HG03575 (cell line): ENCODE measurements at regions not wholly inside any gene's neighbourhood (a gene's known extent, or its start where the extent isn't known, plus 50 kb on each side); places are given as distances from the start of the nearest gene placed in this dataset.
"Not testable (repeated sequence)": the region's sequence is repeated elsewhere in the genome, so short reads cannot be mapped to it uniquely, and the experiment has no call there.

Experiments used
- ATAC-seq: cut with Tn5 transposase; IDR thresholded peaks from one replicate; pipeline ENCODE4 v1.9.1; 2021; ENCODE audit not compliant: unreplicated experiment, insufficient number of reproducible peaks, low FRiP score; ENCODE audit errors: extremely low read depth

DNA sequence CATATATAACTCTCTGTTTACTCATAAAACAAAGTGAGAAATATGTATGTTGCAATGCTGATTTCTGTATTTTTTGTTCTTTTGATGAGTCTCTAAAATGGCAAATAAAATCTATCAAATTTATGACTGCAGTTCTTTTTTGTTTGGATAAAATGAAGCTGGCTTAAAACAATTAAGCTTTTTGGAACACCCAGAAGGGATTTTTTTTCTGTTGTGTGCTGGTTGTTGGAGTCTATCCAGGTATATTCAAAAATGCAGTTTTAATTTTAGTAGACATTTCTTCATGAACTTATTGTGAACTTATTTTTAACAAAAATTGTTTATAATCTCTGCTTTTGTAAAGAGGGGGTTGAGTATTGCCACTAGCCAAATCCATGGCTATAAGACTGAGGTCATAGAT, 405.5 kb downstream of the RAP2B start:
- ATAC-seq = no peak

DNA sequence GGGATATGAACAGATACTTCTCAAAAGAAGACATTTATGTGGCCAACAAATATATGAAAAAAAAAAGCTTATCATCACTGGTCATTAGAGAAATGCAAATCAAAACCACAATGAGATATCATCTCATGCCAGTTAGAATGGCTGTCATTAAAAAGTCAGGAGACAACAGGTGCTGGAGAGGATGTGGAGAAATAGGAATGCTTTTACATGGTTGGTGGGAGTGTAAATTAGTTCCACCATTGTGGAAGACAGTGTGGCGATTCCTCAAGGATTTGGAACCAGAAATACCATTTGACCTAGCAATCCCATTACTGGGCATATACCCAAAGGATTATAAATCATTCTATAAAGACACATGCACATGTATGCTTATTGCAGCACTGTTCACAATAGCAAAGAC, 408.5 kb downstream of the RAP2B start:
- ATAC-seq = not testable (repeated sequence)

DNA sequence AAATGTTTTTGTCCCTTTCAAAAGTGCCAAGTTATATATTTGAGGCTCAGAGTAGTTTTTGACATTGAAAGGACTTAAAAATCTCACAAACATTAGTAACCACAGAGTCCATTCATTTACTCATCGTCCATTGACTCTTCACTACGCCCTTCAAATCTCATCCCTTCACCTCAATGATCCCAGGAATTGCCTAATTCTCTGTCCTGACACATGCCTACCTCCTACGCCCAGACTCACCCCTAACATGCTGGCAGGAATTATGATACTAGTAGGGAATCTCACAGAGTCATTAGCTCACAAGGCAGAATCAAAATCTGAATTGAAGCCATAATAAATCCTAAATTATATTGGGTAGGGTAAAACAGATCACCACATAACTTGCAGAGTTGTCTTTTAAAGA, 410.1 kb downstream of the RAP2B start:
- no peak for ATAC-seq

DNA sequence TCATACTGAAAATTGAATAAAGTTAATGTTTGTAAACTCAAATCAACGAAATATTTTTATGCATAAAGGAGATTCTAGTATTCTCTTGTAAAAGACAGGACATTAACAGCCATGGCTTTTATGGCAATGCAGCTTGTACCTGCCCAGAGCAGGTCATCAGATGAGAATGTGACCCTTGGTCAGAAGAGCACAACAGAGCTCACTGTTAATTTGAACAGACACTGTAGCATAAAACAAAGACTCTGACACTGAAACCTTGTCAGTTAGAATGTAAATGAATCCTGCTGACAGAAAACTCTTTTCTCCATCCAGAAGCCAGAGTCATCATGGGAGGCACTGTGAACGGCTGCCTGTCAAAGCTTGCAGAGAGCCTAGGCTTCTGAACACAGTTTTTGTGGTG, 410.6 kb downstream of the RAP2B start:
- ATAC-seq = no peak

DNA sequence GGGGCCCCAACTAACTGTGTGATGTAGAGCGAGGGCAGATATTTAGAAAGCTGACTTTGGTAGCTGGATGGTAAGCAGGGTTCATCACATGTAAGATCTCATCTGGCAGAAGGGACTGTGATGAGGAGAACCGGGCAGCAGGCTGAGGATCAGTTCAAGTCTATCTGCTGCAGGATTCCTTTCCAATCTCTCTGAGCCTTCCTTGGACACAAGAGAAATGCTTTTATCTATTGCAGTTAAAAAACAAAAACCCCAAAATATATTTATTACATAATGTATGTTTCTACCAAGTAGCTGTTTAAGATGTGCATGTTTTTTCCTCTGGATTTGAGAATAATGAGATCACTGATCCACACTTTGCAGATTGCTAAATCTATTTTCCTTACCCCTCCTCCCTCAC, 411.5 kb downstream of the RAP2B start:
- ATAC-seq = no peak

DNA sequence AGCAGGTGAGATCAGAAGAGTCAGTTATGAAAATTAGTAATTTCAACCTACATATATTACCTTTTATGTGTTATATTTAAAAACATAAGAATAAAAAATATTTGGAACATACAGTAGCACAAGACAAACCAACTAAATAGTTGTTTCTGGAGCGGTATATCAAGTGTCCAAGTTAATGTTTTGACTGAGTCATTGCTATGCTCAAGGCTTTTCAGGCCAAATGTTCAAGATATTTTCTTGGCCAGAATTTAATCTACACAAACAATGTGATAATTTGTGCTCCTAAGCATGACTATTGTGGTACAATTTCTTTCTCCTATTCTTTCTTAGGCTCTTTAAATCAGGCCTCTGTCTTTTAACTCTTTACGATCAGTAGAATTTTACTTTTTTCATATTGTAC, 412.4 kb downstream of the RAP2B start:
- no peak for ATAC-seq

DNA sequence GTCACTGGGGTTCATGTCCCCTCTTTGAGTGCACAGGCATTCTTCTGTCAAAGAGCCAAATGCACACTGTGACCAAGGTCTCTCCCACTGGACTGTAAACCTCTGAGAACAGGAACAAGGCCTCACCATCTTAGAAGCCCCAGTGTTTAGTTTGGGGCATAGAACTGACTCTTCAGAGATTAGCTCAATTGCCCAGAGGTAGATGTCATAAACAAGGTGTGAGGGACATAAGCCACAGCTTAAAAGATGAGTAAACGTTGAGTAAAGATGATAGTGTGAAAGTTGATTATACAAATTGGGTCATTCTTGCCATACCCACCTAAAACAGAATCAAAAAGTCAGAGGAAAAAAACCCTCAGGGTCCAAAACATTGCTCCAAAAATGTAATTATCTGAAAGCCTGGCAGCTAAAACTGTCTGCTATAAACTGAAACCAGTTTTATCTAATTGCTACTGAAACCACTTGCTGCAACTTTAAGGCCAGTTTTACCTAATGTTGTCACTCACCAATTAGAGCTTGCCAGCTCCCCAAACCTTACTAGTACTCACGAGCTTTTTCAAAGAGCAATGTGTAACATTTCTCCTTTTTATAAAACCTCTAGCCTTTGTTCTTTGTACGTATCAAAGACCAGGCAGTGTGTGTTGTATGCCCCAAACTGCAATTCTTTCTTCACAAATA, 415.2 kb downstream of the RAP2B start:
- no peak for ATAC-seq

DNA sequence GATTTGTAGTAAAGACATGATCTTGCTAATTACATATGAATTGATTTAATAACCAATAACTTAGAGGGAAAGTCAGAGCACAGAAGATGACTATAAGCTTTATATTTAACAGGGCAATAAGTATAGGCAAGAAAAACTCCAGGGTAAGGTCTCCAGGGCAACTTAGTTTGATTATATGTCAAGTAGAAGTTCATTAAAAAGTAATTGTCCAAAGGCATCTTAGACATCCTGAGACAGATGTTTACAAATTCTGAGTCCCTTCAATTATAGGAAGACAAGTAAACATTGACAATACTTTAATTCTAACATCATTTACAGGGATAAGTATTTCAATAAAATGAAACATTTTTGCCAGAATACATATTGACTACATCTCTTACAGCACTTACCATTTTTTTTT, 416.0 kb downstream of the RAP2B start:
- ATAC-seq = no peak

DNA sequence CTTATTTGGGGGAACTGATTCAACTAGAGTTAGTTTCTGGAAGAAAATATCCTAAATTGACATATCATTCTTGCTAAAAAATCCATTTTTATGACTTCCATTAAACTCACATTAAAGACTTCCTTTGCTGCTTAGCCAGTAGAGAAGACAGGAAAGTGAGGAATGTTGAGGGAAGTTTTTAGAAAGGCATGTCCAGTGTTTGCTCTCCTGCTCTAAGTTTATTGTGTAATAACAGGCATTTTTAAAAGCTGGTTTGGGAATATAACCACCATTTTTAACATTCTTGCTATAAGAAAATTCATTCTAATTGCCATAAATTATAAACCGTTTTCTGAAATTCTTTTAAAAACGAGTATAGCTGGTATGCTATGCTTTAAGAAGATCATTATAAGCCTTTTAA, 428.0 kb downstream of the RAP2B start:
- no peak for ATAC-seq

DNA sequence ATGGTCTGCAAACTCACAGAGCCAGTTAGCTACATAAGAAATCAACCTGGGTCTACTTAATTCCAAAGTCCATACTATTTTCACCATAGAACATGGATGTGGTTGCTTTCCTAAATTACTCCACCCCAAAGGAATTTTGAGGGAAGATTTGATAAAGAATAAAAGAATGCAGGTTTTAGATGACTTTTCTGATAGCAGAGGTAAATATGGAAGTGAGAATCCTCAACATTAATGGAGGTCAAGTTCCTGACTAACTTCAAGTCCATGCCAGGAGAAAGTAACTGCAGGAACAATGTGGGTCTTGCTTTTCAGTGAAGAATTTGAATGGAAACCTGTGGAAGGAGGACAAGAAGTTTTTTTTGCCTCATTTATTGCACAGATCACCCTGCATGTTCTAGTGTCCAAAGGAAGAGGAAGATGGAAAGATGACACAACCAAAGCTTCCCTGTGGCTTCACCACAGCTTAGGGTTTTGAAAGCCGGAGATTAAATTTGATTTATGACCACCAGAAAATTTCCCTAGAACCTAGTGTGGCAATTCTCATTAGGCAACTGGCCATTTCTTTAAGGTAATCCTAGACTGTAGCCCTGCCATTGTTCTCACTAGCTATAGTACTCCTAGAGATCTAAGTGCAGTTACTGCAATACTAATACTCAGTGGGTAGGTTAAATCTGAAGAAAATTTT, 429.7 kb downstream of the RAP2B start:
- ATAC-seq = no peak

DNA sequence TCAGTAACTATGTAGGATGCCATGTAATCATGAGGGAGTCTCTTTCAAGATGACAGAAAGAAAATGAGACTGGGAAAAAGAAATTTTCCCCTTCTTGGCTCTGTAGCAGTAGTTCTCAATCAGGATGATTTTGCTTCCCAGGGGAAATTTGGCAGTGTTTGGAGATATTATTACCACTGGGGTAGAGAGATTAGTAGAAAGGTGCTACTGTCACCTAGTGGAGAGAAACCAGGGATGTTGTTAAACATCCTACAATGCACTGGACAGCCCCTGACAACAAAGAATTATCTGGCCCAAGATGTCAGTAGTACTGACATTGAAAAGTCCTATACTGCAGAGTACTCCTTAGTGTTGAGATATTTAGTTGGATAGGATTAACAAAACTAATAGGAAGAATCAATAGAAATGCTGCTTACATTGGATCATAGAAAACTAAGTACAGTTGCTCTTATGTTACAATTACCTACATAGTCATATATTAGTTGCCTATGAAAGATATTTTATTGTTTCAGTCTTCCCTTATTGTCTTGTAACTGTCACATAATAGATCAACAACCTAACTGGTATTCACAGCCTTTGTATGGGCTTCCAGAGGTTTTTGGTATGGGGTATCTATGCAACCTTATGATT, 433.3 kb downstream of the RAP2B start:
- no peak for ATAC-seq

DNA sequence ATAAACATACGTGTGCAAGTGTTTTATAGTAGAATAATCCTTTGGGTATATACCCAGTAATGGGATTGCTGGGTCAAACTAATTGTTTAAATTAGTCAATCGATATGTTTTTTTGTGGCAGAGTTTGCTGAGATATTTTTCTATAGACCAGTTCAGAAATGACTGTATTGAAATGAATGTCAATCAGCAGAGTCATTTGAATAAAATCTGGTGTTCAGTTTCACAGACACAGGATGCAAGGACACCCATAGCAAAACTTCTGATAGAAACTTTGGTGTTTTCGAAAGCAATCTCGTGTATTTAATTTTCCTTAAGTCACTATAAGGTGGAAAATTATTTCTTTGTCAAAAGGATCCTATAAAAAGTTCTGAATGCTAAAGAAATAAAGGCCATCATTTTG, 434.4 kb downstream of the RAP2B start:
- no peak for ATAC-seq

DNA sequence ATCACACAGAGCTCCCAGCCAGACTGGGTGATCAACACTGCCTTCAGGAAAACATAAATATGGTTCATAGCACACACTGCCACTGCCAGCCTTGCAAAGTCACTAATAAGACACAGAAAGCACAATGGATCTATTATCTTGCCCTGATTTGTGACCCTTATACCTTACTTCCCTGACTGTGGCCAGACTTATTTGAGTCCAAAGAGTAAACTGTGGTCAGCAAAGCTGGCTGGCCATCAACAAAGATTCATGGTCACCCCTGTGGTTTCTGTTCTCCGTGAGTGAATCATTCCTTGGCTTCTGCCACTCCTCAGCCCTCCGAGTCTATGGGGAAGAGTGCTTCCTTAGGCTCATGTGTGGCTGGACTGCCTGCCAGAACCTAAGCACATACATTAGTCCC, 437.7 kb downstream of the RAP2B start:
- no peak for ATAC-seq

DNA sequence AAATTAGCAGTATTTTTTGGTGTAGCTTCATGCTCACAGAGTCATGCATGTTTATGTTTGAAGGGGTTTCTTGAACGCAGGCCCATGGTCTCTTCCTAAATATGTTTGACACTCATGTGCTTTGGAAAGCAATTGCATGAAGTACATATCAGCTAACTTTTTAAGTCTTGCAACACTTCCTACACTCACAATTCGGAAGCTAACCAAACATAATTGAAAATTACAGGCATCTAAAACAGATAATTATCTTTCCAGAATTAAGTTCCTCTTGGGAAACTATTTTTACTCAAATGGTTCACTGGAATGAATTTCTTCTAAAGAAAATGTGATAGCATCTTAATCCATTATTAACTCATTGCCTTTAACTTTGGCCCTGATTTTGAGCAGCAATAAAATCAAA, 438.9 kb downstream of the RAP2B start:
- ATAC-seq = no peak

DNA sequence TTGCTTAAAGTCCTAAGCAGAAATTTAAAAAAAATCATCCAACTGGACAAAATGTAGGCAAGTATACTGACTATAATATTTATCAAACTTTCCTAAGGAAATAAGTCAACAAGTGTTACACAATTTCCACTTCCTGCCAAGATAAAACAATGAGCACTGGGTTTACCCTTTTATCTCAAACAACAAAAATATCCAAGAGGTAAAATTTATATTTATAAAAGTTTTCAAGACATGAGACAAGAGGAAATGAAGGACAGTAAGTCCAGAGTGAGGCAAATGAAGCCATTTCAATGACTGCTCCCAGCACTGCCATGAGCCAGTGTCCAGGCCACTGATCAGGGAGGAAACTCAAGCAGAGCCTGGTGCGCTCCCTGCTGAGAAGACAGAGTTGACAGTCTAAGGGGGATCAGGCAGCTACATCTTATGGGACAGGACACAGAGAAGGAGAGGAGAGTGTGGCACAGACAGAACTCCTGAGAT, 439.4 kb downstream of the RAP2B start:
- ATAC-seq = no peak

DNA sequence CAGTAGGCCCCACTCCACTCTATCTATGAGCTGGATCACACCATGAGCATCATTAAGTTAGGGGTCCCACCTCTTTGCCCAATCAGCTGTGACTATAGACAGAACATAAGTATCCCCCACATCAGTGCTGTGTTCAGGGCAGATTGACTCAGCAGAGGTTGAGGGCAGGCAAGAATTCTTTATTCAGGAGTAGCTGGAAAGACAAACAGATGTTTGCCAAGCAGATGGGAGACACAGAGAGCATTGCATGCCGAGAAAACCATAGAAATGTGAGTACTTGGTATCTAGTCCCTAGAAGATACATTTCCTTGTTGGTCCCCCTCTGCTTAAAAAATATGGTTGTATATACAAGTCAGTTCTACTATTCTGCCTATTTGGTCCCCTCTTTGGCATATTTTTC, 440.8 kb downstream of the RAP2B start:
- no peak for ATAC-seq

DNA sequence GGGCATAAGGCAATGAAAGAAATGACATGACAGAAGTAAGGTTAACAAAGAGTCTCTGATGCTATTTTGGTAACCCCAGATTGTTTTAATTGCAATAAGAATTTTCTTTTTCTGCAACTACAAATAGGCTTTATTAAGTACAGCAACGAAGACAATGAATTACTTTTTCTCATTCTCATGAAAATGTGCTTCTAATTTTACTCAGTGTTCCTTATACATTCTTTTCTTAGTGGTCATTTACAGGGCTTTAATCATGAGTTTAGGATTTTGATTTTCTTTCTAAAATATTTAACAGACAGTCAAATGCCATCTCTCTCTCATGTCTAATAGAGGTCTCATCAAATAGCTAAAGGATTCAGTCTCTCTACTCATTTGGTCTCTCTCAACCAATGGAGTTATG, 452.1 kb downstream of the RAP2B start:
- no peak for ATAC-seq

DNA sequence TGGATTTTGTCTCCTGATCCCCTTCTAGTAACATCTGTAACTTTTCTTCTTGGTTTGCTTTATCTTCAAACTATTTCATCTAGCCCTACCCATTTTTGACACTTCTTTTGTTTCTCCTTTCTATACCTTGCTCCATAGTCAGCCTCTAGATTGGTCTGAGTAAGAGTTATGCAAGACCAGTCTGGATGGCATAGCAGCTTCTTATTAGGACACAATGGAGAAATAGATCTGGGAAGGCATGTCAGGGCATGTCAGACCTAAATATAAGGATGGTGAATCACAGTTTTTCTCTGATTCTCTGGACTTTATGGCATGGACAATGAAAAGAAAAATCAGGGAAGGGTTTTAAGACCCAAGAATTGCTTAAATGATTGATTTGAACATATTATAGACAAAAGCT, 452.5 kb downstream of the RAP2B start:
- ATAC-seq = no peak

DNA sequence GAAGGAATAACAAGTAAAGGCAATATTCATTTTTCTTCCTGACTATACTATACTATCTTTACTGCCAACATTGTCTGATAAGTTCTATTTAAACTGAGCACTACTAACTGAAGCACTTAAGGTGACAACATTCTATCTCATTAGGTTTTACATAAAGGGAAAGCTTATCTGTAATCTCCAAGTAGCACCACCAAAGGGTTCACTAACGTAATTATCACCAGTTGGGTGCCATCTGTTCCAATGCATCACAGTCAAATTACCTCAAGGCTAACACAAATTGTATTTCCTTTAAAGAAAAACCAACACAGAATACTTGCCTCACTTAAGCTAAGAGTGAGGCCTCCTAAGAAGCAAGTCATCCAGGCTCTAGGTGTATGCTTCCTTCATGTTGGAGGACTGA, 453.8 kb downstream of the RAP2B start:
- no peak for ATAC-seq

DNA sequence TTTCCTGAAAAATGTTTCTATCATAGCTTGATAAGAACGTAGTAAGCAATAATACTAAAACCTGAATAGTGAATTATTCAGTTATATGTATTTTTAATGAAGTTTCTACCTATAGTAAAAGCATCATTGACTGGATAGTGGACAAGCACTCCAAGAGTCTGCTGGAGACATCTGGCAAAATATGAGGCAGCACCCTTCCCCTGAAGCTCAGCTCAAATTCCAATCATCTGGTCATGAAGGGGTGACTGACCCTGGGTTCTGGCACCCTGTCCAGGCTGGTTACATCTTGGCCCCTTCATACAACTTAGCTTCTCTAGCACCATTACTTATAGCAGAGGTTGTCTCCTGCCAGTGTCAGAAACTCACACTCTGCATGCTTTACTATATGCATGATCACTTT, 455.4 kb downstream of the RAP2B start:
- no peak for ATAC-seq
